Pancreas (tissue), 10 donors: ENCODE measurements at regions not wholly inside any gene's neighbourhood (a gene's known extent, or its start where the extent isn't known, plus 50 kb on each side); places are given as distances from the start of the nearest gene placed in this dataset.
"Not testable (repeated sequence)": the region's sequence is repeated elsewhere in the genome, so short reads cannot be mapped to it uniquely, and the experiment has no call there.

Experiments used
- ATAC-seq, 4 donors: fragments of 200-7000 bp; cut with Tn5 transposase; one replicate each; pipeline versions ENCODE4 v1.8.0 to v1.9.1; 2020; ENCODE audit warnings: mild to moderate bottlenecking in 4 of 4, moderate library complexity in 4 of 4
- DNase-seq, 6 donors: peaks; one replicate each; pipeline ENCODE4 v3.0.0-alpha.2; 2020
- FAIRE-seq: peaks from 2 replicates; lab custom pipeline; 2012; peaks lifted over from hg19 to GRCh38; lab: Jason Lieb, UNC
- H3K27ac ChIP-seq, 4 donors: fragments of 200-600 bp; sonication (generic); 1 replicate in 3 of 4; 2 replicates in 1 of 4; pipeline versions ENCODE4 v1.5.0 to v1.8.0; 2020
- H3K27me3 ChIP-seq, 4 donors: fragments of 200-600 bp; one replicate each; pipeline ENCODE4 v1.8.0; 2021
- H3K36me3 ChIP-seq, 3 donors: fragments of 200-600 bp; sonication (generic) in 1 of 3; one replicate each; pipeline versions ENCODE4 v1.5.0 to v1.8.0; 2020 to 2021
- H3K4me1 ChIP-seq, 3 donors: fragments of 200-600 bp; one replicate each; pipeline ENCODE4 v1.8.0; 2021
- H3K4me3 ChIP-seq, 4 donors: fragments of 200-600 bp; sonication (generic) in 2 of 4; one replicate each; pipeline versions ENCODE4 v1.5.0 to v1.8.0; 2020 to 2021
- H3K9me3 ChIP-seq, 4 donors: fragments of 200-600 bp; one replicate each; pipeline ENCODE4 v1.8.0; 2021
- CTCF ChIP-seq, 4 donors: fragments of 200-600 bp; sonication (generic) in 3 of 4; IDR thresholded peaks; one replicate each; pipeline versions ENCODE4 v1.5.0 to v1.8.0; 2021; ENCODE audit warnings: antibody characterized with exemption in 4 of 4
- WGBS, 2 donors: extraction: QIAGEN DNeasy Blood & Tissue Kit; methylation state at CpG; one replicate each; pipeline ENCODE4 v1.1.7; 2013; 5-methylcytosine and 5-hydroxymethylcytosine counted together
- intact Hi-C, 3 donors: fragments of 100-400 bp; cut with DNase I; formaldehyde crosslinking; loops; one replicate each; pipeline versions ENCODE4 v1.11.1 to v1.14.2; 2022
- donor health status: healthy with polysubstance abuse.
- donor health status: DM: no; HTN: no; CAD: no; lungs with moderate emphysema.
- donor health status: DM: no; HTN: no; CAD: no.
- donor health status: control.
- donor health status: control.
- donor health status: Bipolar disorder and iron deficiency.
- donor health status: DM: yes; HTN: yes; CAD: no.
- donor health status: DM: no; HTN: no; CAD: no.
- donor health status: DM: no; HTN: no; CAD: no.
- donor health status: DM: yes; HTN: yes; CAD: no.

- H3K36me3 ChIP-seq = no peaks in the 10 kb centered on the region
- intact Hi-C loops = no loop called here
- 60 to 71% methylated on average over 9 of the region's 9 CpGs for WGBS, 2 donors
- DNase-seq (peak in 2 of 6 donors; percentile 5 to 30), FAIRE-seq (no peak), ATAC-seq (no peak)
- H3K27me3 ChIP-seq = no peaks in the 10 kb centered on the region
- TF ChIP-seq CTCF (IDR thresholded peaks at IDR 0.05) = no peak
- H3K4me1 ChIP-seq = no peaks in the 10 kb centered on the region
- no peak overlapping the region for H3K4me3 ChIP-seq
- no peaks in the 10 kb centered on the region for H3K9me3 ChIP-seq
- H3K27ac ChIP-seq = no peak overlapping the region
Measured at GRCh38 chr12:131280426-131280825, 326.7 kb downstream of the ADGRD1 start.

DNA sequence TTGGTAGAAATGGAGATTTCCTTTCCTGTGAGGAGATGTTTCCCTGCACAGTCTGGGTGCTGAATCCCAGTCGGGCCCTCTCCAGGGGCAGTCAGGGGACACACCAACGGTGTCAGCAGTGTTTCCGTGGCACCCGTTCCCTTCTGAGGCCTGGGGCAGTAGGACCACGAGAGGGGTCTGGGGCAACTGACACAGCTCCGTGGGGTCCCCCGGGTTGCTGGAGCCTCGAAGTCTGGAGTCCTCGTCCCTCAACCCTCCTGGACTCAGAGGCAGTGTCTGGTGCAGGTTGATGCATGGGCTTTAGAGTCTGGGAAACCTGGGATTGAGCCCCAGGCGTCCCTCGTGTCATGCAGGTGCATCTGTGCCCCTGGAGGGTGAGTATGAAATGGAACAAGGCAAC lies 327.3 kb downstream of the ADGRD1 start:
- intact Hi-C loops = no loop called here
- DNase-seq (peak in 2 of 6 donors; percentile 3 to 29), FAIRE-seq (no peak), ATAC-seq (no peak)
- no peak for TF ChIP-seq CTCF (IDR thresholded peaks at IDR 0.05)
- 56 to 65% methylated on average over 11 of the region's 11 CpGs for WGBS, 2 donors
- H3K27ac ChIP-seq = no peak overlapping the region
- no peaks in the 10 kb centered on the region for H3K4me1 ChIP-seq
- no peaks in the 10 kb centered on the region for H3K27me3 ChIP-seq
- H3K4me3 ChIP-seq = no peak overlapping the region
- H3K9me3 ChIP-seq = no peaks in the 10 kb centered on the region
- H3K36me3 ChIP-seq = no peaks in the 10 kb centered on the region

DNA sequence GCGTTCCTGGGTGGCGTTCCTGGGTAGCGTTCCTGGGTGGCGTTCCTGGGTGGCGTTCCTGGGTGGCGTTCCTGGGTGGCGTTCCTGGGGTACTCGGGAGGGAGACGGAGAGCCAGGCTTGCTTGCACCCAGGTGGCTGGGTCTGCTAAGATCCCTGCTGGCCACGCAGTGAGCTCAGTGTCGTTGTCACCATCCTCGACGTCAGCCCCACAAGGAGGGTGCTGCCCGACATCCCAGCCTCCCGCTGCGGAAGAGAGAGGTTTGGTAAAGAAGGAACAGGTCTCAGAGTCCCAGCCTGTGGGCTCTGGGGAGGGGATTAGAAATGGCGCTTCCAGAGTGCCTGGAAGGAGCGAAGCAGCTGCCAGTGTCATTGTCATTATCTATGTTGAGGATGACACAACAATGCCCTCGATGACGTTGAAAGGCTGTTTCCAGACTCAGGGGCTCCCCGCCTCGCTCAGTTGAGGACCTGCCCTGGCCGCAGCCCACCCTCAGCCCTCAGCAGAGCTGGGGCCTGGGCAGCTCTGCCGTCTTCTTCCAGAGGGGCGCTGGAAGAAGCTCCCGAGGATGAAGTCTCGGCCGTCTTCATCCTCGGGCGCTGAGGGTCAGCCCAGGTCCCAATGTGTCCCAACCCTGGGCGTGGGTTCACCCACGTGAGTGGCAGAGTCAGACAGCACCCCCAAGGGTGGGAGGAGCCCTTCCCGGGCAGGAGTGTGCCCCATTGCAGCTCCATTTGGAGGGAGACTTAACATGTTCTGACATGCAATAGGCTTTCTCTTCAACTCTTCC lies 328.8 kb downstream of the ADGRD1 start:
- FAIRE-seq = no peak
- intact Hi-C loops = no loop called here

DNA sequence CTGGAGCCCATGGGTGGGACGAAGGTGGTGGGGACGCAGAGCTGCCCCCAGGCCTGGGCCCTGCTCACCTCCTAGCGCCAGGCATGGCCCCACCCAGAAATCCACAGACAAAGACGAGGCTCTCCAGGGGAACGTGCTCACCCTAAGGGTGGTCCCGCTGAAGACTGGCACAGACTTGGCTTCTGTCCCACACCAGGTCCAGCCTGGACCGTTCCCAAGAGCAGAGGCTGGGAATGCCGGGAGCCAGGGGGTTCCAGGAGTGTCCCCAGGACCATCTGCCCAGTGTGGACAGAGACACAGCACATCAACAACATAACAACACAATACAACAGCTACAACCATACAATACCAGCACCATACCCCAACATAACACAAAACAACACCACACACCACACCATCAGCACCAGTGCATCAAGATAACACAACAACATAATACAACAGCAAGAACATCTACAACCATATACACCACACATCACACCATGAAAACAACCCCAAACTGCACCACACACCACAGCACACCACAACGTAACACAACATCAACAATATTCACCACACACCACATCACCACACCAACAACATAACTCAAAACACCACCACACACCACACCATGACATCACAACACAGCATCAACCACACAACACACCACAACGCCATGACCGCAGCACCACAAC lies 329.6 kb downstream of the ADGRD1 start:
- no peak overlapping the region for H3K4me3 ChIP-seq
- H3K9me3 ChIP-seq = no peaks in the 10 kb centered on the region
- intact Hi-C loops = no loop called here
- ATAC-seq = no peak
- no peak overlapping the region for H3K27ac ChIP-seq
- no peaks in the 10 kb centered on the region for H3K36me3 ChIP-seq
- no peak for TF ChIP-seq CTCF (IDR thresholded peaks at IDR 0.05)
- H3K4me1 ChIP-seq = no peaks in the 10 kb centered on the region
- H3K27me3 ChIP-seq = no peaks in the 10 kb centered on the region
- FAIRE-seq = no peak
- DNase-seq = no peak
- WGBS, 2 donors = 67 to 85% methylated on average over 5 to 11 of the region's 11 CpGs

More for the DNA sequence above, 328.8 kb downstream of the ADGRD1 start:
- H3K27ac ChIP-seq = no peak overlapping the region
- H3K36me3 ChIP-seq = no peaks in the 10 kb centered on the region
- DNase-seq (peak in 2 of 6 donors; percentile 7 to 39), ATAC-seq (no peak)
- no peaks in the 10 kb centered on the region for H3K9me3 ChIP-seq
- no peak for TF ChIP-seq CTCF (IDR thresholded peaks at IDR 0.05)
- WGBS, 2 donors = 70 to 78% methylated on average over 30 to 33 of the region's 33 CpGs
- no peaks in the 10 kb centered on the region for H3K27me3 ChIP-seq
- H3K4me1 ChIP-seq = no peaks in the 10 kb centered on the region
- no peak overlapping the region for H3K4me3 ChIP-seq

DNA sequence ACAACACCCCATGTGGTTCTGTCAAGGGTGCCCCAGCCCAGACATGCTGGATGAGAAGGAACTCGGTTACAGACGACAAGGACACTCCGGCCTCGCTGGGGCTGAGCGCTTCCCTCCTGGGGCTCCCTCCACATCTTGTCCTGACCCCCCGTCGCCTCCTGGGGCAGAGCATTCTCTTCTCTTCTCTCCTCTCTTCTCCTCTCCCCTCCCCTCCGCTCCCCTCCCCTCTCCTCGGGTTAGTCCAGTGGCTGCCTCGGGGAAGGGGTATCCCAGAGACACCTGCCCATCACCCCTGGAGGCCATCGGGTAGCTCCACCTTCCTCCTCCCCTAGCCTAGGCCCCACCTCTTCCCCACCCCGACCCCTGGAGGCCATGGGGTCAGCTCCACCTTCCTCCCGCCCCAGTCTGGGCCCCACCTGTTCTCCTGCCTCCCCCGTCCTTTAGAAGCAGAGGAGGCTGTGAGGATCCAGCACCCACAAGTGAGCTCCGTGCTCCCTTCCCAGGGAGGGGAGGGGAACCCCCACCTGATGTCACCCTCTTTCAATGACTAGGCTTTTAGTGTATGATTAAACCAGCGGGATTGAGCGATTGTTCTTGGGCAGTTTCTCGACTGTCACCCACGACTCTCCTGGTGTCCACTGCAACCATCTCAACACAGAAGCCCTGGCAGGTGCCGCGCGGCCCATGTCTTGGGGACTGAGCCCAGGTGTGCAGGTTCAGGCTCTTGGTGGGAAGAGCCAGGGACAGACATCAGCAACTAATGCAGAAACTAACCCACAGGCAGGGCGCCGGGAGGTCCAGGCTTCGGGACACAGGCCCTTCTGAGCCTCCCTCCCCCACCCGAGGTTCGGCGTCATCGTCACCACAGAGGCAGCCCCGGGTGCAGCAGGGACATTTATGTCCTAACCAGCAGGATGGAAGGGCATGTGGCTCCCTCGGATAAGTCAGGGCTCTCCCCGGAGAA lies 330.4 kb downstream of the ADGRD1 start:
- not testable (repeated sequence) for FAIRE-seq

GRCh38 chr12:131284954-131285904 lies 331.5 kb downstream of the ADGRD1 start:
- ATAC-seq = peak in 3 of 4 donors; percentile 35 to 62 (median 60)
- intact Hi-C loops, H3K4me1 ChIP-seq, FAIRE-seq, H3K27me3 ChIP-seq, H3K4me3 ChIP-seq, H3K9me3 ChIP-seq, H3K36me3 ChIP-seq, H3K27ac ChIP-seq: not testable (repeated sequence)
- peak in 3 of 6 donors; percentile 8 to 35 (median 17) for DNase-seq
- WGBS, 2 donors = 25 to 27% methylated on average over 5 to 7 of the region's 9 CpGs

More for the DNA sequence above, 330.4 kb downstream of the ADGRD1 start:
- H3K4me3 ChIP-seq, H3K27ac ChIP-seq, H3K36me3 ChIP-seq, H3K4me1 ChIP-seq, H3K9me3 ChIP-seq, H3K27me3 ChIP-seq, ATAC-seq, intact Hi-C loops: not testable (repeated sequence)
- DNase-seq = peak in 2 of 6 donors; percentile 11 to 50
- WGBS, 2 donors = 56 to 72% methylated on average over 22 to 32 of the region's 32 CpGs

DNA sequence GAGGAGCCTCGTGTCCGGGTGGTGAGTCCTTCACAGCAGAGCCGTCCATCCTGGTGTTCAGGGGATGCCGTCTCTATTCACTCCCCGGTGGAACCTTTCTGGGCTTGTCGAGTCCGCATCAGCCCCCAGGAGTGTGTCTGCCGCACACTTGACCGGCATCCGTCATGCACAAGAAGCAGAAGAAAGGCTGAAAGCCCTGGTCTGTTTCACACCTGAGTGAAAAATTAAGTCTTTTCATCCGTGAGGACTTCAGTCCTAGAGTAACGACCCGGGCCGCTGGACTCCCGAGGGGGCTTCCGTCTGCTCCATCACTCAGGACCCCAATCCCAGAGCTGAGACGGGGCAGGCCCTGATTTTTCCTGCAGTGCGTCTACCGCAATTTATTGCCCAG lies 332.2 kb downstream of the ADGRD1 start:
- 65 to 79% methylated on average over 8 to 17 of the region's 19 CpGs for WGBS, 2 donors
- FAIRE-seq, intact Hi-C loops: not testable (repeated sequence)

More for the DNA sequence above, 332.2 kb downstream of the ADGRD1 start:
- ATAC-seq, H3K27ac ChIP-seq, H3K36me3 ChIP-seq, H3K9me3 ChIP-seq, H3K4me1 ChIP-seq, H3K4me3 ChIP-seq, H3K27me3 ChIP-seq: not testable (repeated sequence)
- DNase-seq = peak in 2 of 6 donors; percentile 5 to 43
